IMR-90 (cell line): ENCODE measurements at regions not wholly inside any gene's neighbourhood (a gene's known extent, or its start where the extent isn't known, plus 50 kb on each side); places are given as distances from the start of the nearest gene placed in this dataset.

Experiments used
- ATAC-seq: fragments of 200-7000 bp; cut with Tn5 transposase; 2 replicates; pipeline ENCODE4 v1.9.1; 2020; ENCODE audit warnings: low read depth, mild to moderate bottlenecking, moderate library complexity
- BruUV-seq: library from RNA; stranded (reverse); fragments of 400-500 nt; replicated peaks from 2 replicates; lab custom pipeline; 2021; lab: Mats Ljungman, UMichigan
- CTCF ChIA-PET: fragments of 300-600 bp; formaldehyde crosslinking; extraction: SDS; loops from one replicate; lab custom pipeline; 2021; ENCODE audit warnings: antibody characterized with exemption; lab: Yijun Ruan, JAX
- POLR2A ChIA-PET: fragments of 300-600 bp; sonication (Branson Sonifier 250); formaldehyde crosslinking; loops from one replicate; lab custom pipeline; 2022; ENCODE audit warnings: antibody characterized with exemption; ENCODE audit not compliant: unreplicated experiment; lab: Charles Lee
- DNase-seq: peaks from one replicate; pipeline ENCODE4 v3.0.0; 2013
- H2AFZ ChIP-seq: replicated peaks from 2 replicates; pipeline ENCODE3; 2013; ENCODE audit warnings: low read length, mild to moderate bottlenecking; ENCODE audit not compliant: poor library complexity
- H2AK5ac ChIP-seq: 2 replicates; pipeline ENCODE4 v1.6.1; 2013; ENCODE audit warnings: low read depth, low read length, inconsistent platforms
- H2AK9ac ChIP-seq: replicated peaks from 2 replicates; pipeline ENCODE3; 2013; ENCODE audit warnings: mild to moderate bottlenecking, low read depth, low read length, moderate library complexity; ENCODE audit not compliant: poor library complexity
- H2BK120ac ChIP-seq: 2 replicates; pipeline ENCODE4 v1.6.1; 2013; ENCODE audit warnings: low read depth, low read length, inconsistent platforms
- H2BK15ac ChIP-seq: 3 replicates; pipeline ENCODE4 v1.6.1; 2013; ENCODE audit warnings: low read depth, low read length, inconsistent platforms
- H2BK20ac ChIP-seq: 2 replicates; pipeline ENCODE4 v1.6.1; 2013; ENCODE audit warnings: low read depth, mild to moderate bottlenecking, inconsistent platforms, low read length, moderate library complexity
- H2BK5ac ChIP-seq: 2 replicates; pipeline ENCODE4 v1.6.1; 2013; ENCODE audit warnings: mild to moderate bottlenecking, low read depth, low read length, inconsistent platforms; ENCODE audit not compliant: poor library complexity, severe bottlenecking
- H3K14ac ChIP-seq: replicated peaks from 2 replicates; pipeline ENCODE4 v1.6.1; 2013; ENCODE audit warnings: low read depth, low read length, inconsistent platforms
- H3K18ac ChIP-seq: 2 replicates; pipeline ENCODE4 v1.6.1; 2013; ENCODE audit warnings: low read depth, low read length, control low read depth
- H3K23ac ChIP-seq: 2 replicates; pipeline ENCODE4 v1.6.1; 2013; ENCODE audit warnings: low read depth, low read length, inconsistent platforms
- H3K27ac ChIP-seq: 2 replicates; pipeline ENCODE4 v1.5.1; 2013; ENCODE audit warnings: mild to moderate bottlenecking, control low read depth, low read length; ENCODE audit not compliant: insufficient read depth
- H3K27me3 ChIP-seq: 2 replicates; pipeline ENCODE4 v1.6.1; 2013; ENCODE audit warnings: low read length; ENCODE audit not compliant: control insufficient read depth, insufficient read depth
- H3K36me3 ChIP-seq: 2 replicates; pipeline ENCODE4 v1.6.1; 2013; ENCODE audit warnings: low read length, mixed read lengths; ENCODE audit not compliant: control insufficient read depth, insufficient read depth
- H3K4ac ChIP-seq: 2 replicates; pipeline ENCODE4 v1.6.1; 2013; ENCODE audit warnings: low read depth, low read length, inconsistent platforms
- H3K4me1 ChIP-seq: 2 replicates; pipeline ENCODE4 v1.6.1; 2013; ENCODE audit warnings: low read length, mixed read lengths; ENCODE audit not compliant: control insufficient read depth, insufficient read depth
- H3K4me2 ChIP-seq: 2 replicates; pipeline ENCODE4 v1.6.1; 2013; ENCODE audit warnings: low read depth, mild to moderate bottlenecking, control low read depth, low read length, moderate library complexity
- H3K4me3 ChIP-seq: 2 replicates; pipeline ENCODE4 v1.5.1; 2013; ENCODE audit warnings: low read depth, mild to moderate bottlenecking, control low read depth, low read length, moderate library complexity; ENCODE audit not compliant: insufficient read depth
- H3K56ac ChIP-seq: 2 replicates; pipeline ENCODE4 v1.6.1; 2013; ENCODE audit warnings: low read length, inconsistent platforms; ENCODE audit not compliant: insufficient read depth; ENCODE audit errors: extremely low read depth
- H3K79me1 ChIP-seq, 2 experiments: 2 replicates each; pipeline ENCODE4 v1.6.1; 2013; ENCODE audit warnings: low read length in 2 of 2, inconsistent platforms in 1 of 2, low read depth in 1 of 2
- H3K9ac ChIP-seq: 2 replicates; pipeline ENCODE4 v1.6.1; 2013; ENCODE audit warnings: low read depth, low read length, control low read depth
- H3K9me1 ChIP-seq: 2 replicates; pipeline ENCODE4 v1.6.1; 2013; ENCODE audit warnings: low read length, inconsistent platforms; ENCODE audit not compliant: insufficient read depth
- H3K9me3 ChIP-seq: 2 replicates; pipeline ENCODE4 v1.6.1; 2013; ENCODE audit warnings: low read length; ENCODE audit not compliant: control insufficient read depth, insufficient read depth
- H4K20me1 ChIP-seq: 2 replicates; pipeline ENCODE4 v1.6.1; 2013; ENCODE audit warnings: low read length, inconsistent platforms; ENCODE audit not compliant: insufficient read depth
- H4K5ac ChIP-seq: 2 replicates; pipeline ENCODE4 v1.6.1; 2013; ENCODE audit warnings: mild to moderate bottlenecking, low read depth, low read length, control low read depth
- H4K8ac ChIP-seq, 2 experiments: 2 replicates each; pipeline ENCODE4 v1.6.1; 2013; ENCODE audit warnings: low read depth in 2 of 2, low read length in 2 of 2, control low read depth in 1 of 2, inconsistent platforms in 1 of 2
- H4K91ac ChIP-seq: 2 replicates; pipeline ENCODE4 v1.6.1; 2013; ENCODE audit warnings: low read depth, low read length, inconsistent platforms; ENCODE audit not compliant: insufficient read depth
- BHLHE40 ChIP-seq: fragments of 150-350 bp; IDR thresholded peaks from 2 replicates; pipeline ENCODE4 v1.6.1; 2016; ENCODE audit warnings: mild to moderate bottlenecking, low read depth, low read length
- CEBPB ChIP-seq: IDR thresholded peaks from 2 replicates; pipeline ENCODE4 v1.6.1; 2012; ENCODE audit warnings: low read depth, low read length, improper control_type of control experiment
- CHD1 ChIP-seq: IDR thresholded peaks from 2 replicates; pipeline ENCODE4 v1.6.1; 2012; ENCODE audit warnings: low read depth, low read length, improper control_type of control experiment
- FOS ChIP-seq: fragments of 150-350 bp; IDR thresholded peaks from 2 replicates; pipeline ENCODE4 v1.6.1; 2016; ENCODE audit warnings: low read depth, low read length
- MXI1 ChIP-seq: IDR thresholded peaks from 2 replicates; pipeline ENCODE4 v1.6.1; 2012; ENCODE audit warnings: low read depth, mild to moderate bottlenecking, low read length, moderate library complexity, borderline replicate concordance
- NFE2L2 ChIP-seq: fragments of 150-350 bp; IDR thresholded peaks from 2 replicates; pipeline ENCODE4 v1.6.1; 2016; ENCODE audit warnings: low read depth, mild to moderate bottlenecking, low read length
- POLR2A ChIP-seq: IDR thresholded peaks from 2 replicates; pipeline ENCODE4 v1.6.1; 2012; ENCODE audit warnings: mild to moderate bottlenecking, low read depth, low read length
- RAD21 ChIP-seq: IDR thresholded peaks from 2 replicates; pipeline ENCODE4 v1.6.1; 2012; ENCODE audit warnings: low read length, improper control_type of control experiment
- RFX5 ChIP-seq: IDR thresholded peaks from 2 replicates; pipeline ENCODE4 v1.8.0; 2012; ENCODE audit warnings: low read depth, mild to moderate bottlenecking, low read length, moderate library complexity
- SMC3 ChIP-seq: fragments of 150-350 bp; IDR thresholded peaks from 2 replicates; pipeline ENCODE4 v1.6.1; 2016; ENCODE audit warnings: low read depth, mild to moderate bottlenecking, antibody characterized with exemption, low read length, moderate library complexity
- USF2 ChIP-seq: fragments of 150-350 bp; IDR thresholded peaks from 2 replicates; pipeline ENCODE4 v1.6.1; 2017; ENCODE audit warnings: mild to moderate bottlenecking, antibody characterized with exemption, low read length, low read depth
- WGBS, 2 experiments: methylation state at CpG; one replicate each; pipeline versions ENCODE4 v1.1.5 to v1.1.7; 2013; ENCODE audit warnings: missing lambda C conversion rate in 2 of 2; ENCODE audit not compliant: insufficient read length in 1 of 2; ENCODE audit errors: extremely low coverage in 2 of 2; 5-methylcytosine and 5-hydroxymethylcytosine counted together
- dilution Hi-C: fragments of 300-500 bp; cut with HindIII; formaldehyde crosslinking; loops from one replicate; pipeline ENCODE4 v1.14.3; 2018; ENCODE audit warnings: low sequenced_read_pairs; ENCODE audit not compliant: unreplicated experiment
- in situ Hi-C: fragments of 300-500 bp; cut with MboI; formaldehyde crosslinking; loops from 3 replicates; pipeline ENCODE4 v1.14.3; 2019; ENCODE audit warnings: low sequenced_read_pairs, inconsistent platforms, mixed read lengths
- intact Hi-C: fragments of 100-400 bp; cut with micrococcal nuclease; formaldehyde crosslinking; loops from 2 replicates; pipeline ENCODE4 v1.10.0; 2022
- TF ChIP-seq, protein P1 (sequence below): conservative IDR thresholded peaks from 2 replicates; pipeline ENCODE4 v1.5.1; 2012; ENCODE audit warnings: mild to moderate bottlenecking, low read depth, low read length, improper control_type of control experiment
- TF ChIP-seq, protein P2 (sequence below): fragments of 150-350 bp; IDR thresholded peaks from 2 replicates; pipeline ENCODE4 v1.6.1; 2016; ENCODE audit warnings: low read depth, mild to moderate bottlenecking, low read length, moderate library complexity, borderline replicate concordance

- POLR2A ChIA-PET = no interaction called here
- no peaks in the 10 kb centered on the region for H3K36me3 ChIP-seq
These were observed 165.3 kb upstream of the ZMIZ1 start for GRCh38 chr10:78903341-78903940.

More at GRCh38 chr10:78903341-78903940, 165.3 kb upstream of the ZMIZ1 start:
- CTCF ChIA-PET = no interaction called here
- Histone ChIP-seq H2AFZ (no peak overlapping the region), H3K9me3 (no peaks in the 10 kb centered on the region), H2BK20ac (no peak overlapping the region), H3K79me1 (no peaks in the 10 kb centered on the region), H4K5ac (no peak overlapping the region), H3K4me3 (no peak overlapping the region), H3K14ac (no peak overlapping the region), H2BK15ac (no peak overlapping the region), H3K4me1 (no peaks in the 10 kb centered on the region), H2AK5ac (no peak overlapping the region), H4K8ac (no peak overlapping the region), H3K23ac (no peak overlapping the region), H3K4me2 (no peak overlapping the region), H4K91ac (no peak overlapping the region), H3K18ac (no peak overlapping the region), H2BK5ac (no peak overlapping the region), H4K20me1 (no peaks in the 10 kb centered on the region), H3K9ac (no peak overlapping the region), H3K4ac (no peak overlapping the region), H3K27ac (no peak overlapping the region), H3K56ac (no peak overlapping the region), H2AK9ac (no peak overlapping the region), H3K9me1 (no peaks in the 10 kb centered on the region), H3K27me3 (peaks cover 67% of the 10 kb centered on the region), H2BK120ac (no peak overlapping the region)
- intact Hi-C loops (no loop called here), dilution Hi-C loops (no loop called here), in situ Hi-C loops (no loop called here)
- BruUV-seq = no TSS peak
- DNase-seq (no peak), ATAC-seq (no peak)
- TF ChIP-seq SMC3 (no peak), BHLHE40 (no peak), NFE2L2 (no peak), CHD1 (no peak), MXI1 (no peak), POLR2A (no peak), FOS (no peak), RAD21 (no peak), RFX5 (no peak), USF2 (no peak), CEBPB (no peak)
- TF ChIP-seq, protein P1, sequence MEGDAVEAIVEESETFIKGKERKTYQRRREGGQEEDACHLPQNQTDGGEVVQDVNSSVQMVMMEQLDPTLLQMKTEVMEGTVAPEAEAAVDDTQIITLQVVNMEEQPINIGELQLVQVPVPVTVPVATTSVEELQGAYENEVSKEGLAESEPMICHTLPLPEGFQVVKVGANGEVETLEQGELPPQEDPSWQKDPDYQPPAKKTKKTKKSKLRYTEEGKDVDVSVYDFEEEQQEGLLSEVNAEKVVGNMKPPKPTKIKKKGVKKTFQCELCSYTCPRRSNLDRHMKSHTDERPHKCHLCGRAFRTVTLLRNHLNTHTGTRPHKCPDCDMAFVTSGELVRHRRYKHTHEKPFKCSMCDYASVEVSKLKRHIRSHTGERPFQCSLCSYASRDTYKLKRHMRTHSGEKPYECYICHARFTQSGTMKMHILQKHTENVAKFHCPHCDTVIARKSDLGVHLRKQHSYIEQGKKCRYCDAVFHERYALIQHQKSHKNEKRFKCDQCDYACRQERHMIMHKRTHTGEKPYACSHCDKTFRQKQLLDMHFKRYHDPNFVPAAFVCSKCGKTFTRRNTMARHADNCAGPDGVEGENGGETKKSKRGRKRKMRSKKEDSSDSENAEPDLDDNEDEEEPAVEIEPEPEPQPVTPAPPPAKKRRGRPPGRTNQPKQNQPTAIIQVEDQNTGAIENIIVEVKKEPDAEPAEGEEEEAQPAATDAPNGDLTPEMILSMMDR = no peak
- TF ChIP-seq, protein P2, sequence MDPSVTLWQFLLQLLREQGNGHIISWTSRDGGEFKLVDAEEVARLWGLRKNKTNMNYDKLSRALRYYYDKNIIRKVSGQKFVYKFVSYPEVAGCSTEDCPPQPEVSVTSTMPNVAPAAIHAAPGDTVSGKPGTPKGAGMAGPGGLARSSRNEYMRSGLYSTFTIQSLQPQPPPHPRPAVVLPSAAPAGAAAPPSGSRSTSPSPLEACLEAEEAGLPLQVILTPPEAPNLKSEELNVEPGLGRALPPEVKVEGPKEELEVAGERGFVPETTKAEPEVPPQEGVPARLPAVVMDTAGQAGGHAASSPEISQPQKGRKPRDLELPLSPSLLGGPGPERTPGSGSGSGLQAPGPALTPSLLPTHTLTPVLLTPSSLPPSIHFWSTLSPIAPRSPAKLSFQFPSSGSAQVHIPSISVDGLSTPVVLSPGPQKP = no peak
- WGBS, 2 experiments = no CpG with 5 or more reads among the region's 4 CpGs
